Endothelial cell of hepatic sinusoid (primary cell): ENCODE measurements at regions not wholly inside any gene's neighbourhood (a gene's known extent, or its start where the extent isn't known, plus 50 kb on each side); places are given as distances from the start of the nearest gene placed in this dataset.
"Not testable (repeated sequence)": the region's sequence is repeated elsewhere in the genome, so short reads cannot be mapped to it uniquely, and the experiment has no call there.

Source experiments
- in situ Hi-C: cut with HindIII; loops from 2 replicates; pipeline ENCODE4 v1.10.0; 2017; ENCODE audit warnings: low sequenced_read_pairs

- in situ Hi-C loops, result no loop called here
Observed at GRCh38 chr10:64519427-64519826, 998.2 kb downstream of the REEP3 start.

- in situ Hi-C loops, result no loop called here
Observed at GRCh38 chr10:64519831-64520230, 998.6 kb downstream of the REEP3 start.

GRCh38 chr10:64523065-64523759 lies 1002.0 kb downstream of the REEP3 start:
- in situ Hi-C loops, result no loop called here

GRCh38 chr10:64528294-64529002 lies 1007.2 kb downstream of the REEP3 start:
- in situ Hi-C loops, result no loop called here

- in situ Hi-C loops, result no loop called here
Observed at GRCh38 chr10:64529003-64529350, 1007.8 kb downstream of the REEP3 start.

GRCh38 chr10:64534616-64535015 lies 1013.4 kb downstream of the REEP3 start:
- in situ Hi-C loops, result no loop called here

GRCh38 chr10:64535131-64535867 lies 1014.1 kb downstream of the REEP3 start:
- in situ Hi-C loops, result no loop called here

- in situ Hi-C loops, result no loop called here
Observed at GRCh38 chr10:64537112-64537511, 1015.9 kb downstream of the REEP3 start.

GRCh38 chr10:64537928-64538327 lies 1016.7 kb downstream of the REEP3 start:
- in situ Hi-C loops, result no loop called here

GRCh38 chr10:64546073-64546472 lies 1024.9 kb downstream of the REEP3 start:
- in situ Hi-C loops, result no loop called here

GRCh38 chr10:64547168-64547567 lies 1026.0 kb downstream of the REEP3 start:
- in situ Hi-C loops, result no loop called here

GRCh38 chr10:64555666-64556065 lies 1034.5 kb downstream of the REEP3 start:
- in situ Hi-C loops, result no loop called here

- in situ Hi-C loops, result no loop called here
Observed at GRCh38 chr10:64558094-64558835, 1037.1 kb downstream of the REEP3 start.

GRCh38 chr10:64571056-64571455 lies 1049.9 kb downstream of the REEP3 start:
- in situ Hi-C loops, result no loop called here

GRCh38 chr10:64573623-64574325 lies 1052.6 kb downstream of the REEP3 start:
- in situ Hi-C loops, result no loop called here

- in situ Hi-C loops, result no loop called here
Observed at GRCh38 chr10:64574371-64574770, 1053.2 kb downstream of the REEP3 start.

- in situ Hi-C loops, result no loop called here
Observed at GRCh38 chr10:64576497-64576896, 1055.3 kb downstream of the REEP3 start.

GRCh38 chr10:64578757-64579156 lies 1057.6 kb downstream of the REEP3 start:
- in situ Hi-C loops, result not testable (repeated sequence)

GRCh38 chr10:64586934-64587503 lies 1065.8 kb downstream of the REEP3 start:
- in situ Hi-C loops, result no loop called here

- in situ Hi-C loops, result no loop called here
Observed at GRCh38 chr10:64594072-64594471, 1072.9 kb downstream of the REEP3 start.
